Osteoblast (primary cell): ENCODE measurements at regions not wholly inside any gene's neighbourhood (a gene's known extent, or its start where the extent isn't known, plus 50 kb on each side); places are given as distances from the start of the nearest gene placed in this dataset.

Experiments
- DNase-seq: peaks from one replicate; pipeline ENCODE4 v3.0.0; 2011; ENCODE audit warnings: low spot score, mixed read lengths; ENCODE audit not compliant: insufficient read length; ENCODE audit errors: missing footprints
- H2AFZ ChIP-seq: 2 replicates; pipeline ENCODE4 v1.6.0; 2011; ENCODE audit warnings: mild to moderate bottlenecking, low read length
- H3K27ac ChIP-seq: 2 replicates; pipeline ENCODE4 v1.5.1; 2011; ENCODE audit warnings: mild to moderate bottlenecking, low read depth, low read length, moderate library complexity
- H3K27me3 ChIP-seq: 2 replicates; pipeline ENCODE4 v1.6.0; 2012; ENCODE audit warnings: mild to moderate bottlenecking, control low read depth, inconsistent platforms, low read length, moderate library complexity; ENCODE audit not compliant: insufficient read depth
- H3K36me3 ChIP-seq: 2 replicates; pipeline ENCODE4 v1.5.1; 2011; ENCODE audit warnings: mild to moderate bottlenecking, low read length, control low read depth, moderate library complexity; ENCODE audit not compliant: insufficient read depth
- H3K4me1 ChIP-seq: 2 replicates; pipeline ENCODE4 v1.5.1; 2011; ENCODE audit warnings: mild to moderate bottlenecking, low read length, control low read depth, moderate library complexity; ENCODE audit not compliant: insufficient read depth
- H3K4me2 ChIP-seq: 2 replicates; pipeline ENCODE4 v1.6.0; 2011; ENCODE audit warnings: mild to moderate bottlenecking, low read length; ENCODE audit not compliant: insufficient read depth
- H3K4me3 ChIP-seq: fragments of 200-600 bp; sonication (generic); 3 replicates; pipeline ENCODE4 v1.5.1; 2012; ENCODE audit warnings: mild to moderate bottlenecking, low read length, inconsistent platforms; ENCODE audit not compliant: insufficient read depth
- H3K79me2 ChIP-seq: 2 replicates; pipeline ENCODE4 v1.6.0; 2012; ENCODE audit warnings: mild to moderate bottlenecking, low read length, control low read depth, inconsistent platforms; ENCODE audit not compliant: insufficient read depth
- H3K9me3 ChIP-seq: 2 replicates; pipeline ENCODE4 v1.5.1; 2011; ENCODE audit warnings: low read depth, low read length, control low read depth
- H4K20me1 ChIP-seq: 2 replicates; pipeline ENCODE4 v1.6.0; 2012; ENCODE audit warnings: mild to moderate bottlenecking, low read length, control low read depth; ENCODE audit not compliant: insufficient read depth
- TF ChIP-seq, protein P1 (sequence below): IDR thresholded peaks from 2 replicates; pipeline ENCODE4 v1.5.1; 2011; ENCODE audit warnings: mild to moderate bottlenecking, low read depth, low read length, moderate library complexity; ENCODE audit errors: extremely low read depth

DNA sequence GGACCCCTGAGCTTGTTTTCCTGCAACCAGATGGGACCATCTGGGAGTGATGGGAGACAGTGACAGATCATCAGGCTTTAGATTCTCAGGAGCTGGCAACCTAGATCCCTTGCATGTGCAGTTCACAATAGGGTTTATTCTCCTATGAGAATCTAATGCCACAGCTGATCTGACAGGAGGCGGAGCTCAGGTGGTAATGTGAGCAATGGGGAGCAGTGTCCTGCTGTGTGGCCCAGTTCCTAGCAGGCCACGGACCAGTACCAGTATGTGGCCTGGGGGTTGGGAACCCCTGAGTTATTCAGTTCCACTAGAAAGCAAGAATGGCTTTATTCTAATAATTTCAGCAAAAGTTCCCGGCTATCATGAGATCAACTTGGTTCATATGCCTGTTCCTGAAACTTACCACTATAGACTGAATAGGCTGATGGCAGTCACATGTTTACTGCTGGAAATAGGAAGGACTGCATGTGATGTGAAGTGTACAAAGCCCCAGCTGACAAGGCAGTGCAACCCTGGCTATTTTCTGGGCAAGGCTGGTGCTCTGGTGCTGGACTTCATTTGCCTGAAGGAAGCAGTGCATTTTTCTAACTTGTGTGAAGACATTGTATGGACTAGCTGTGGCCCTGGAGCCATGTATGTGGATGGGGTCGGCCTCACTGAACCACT is 107.2 kb downstream of the SPRY1 start:
- TF ChIP-seq, protein P1, sequence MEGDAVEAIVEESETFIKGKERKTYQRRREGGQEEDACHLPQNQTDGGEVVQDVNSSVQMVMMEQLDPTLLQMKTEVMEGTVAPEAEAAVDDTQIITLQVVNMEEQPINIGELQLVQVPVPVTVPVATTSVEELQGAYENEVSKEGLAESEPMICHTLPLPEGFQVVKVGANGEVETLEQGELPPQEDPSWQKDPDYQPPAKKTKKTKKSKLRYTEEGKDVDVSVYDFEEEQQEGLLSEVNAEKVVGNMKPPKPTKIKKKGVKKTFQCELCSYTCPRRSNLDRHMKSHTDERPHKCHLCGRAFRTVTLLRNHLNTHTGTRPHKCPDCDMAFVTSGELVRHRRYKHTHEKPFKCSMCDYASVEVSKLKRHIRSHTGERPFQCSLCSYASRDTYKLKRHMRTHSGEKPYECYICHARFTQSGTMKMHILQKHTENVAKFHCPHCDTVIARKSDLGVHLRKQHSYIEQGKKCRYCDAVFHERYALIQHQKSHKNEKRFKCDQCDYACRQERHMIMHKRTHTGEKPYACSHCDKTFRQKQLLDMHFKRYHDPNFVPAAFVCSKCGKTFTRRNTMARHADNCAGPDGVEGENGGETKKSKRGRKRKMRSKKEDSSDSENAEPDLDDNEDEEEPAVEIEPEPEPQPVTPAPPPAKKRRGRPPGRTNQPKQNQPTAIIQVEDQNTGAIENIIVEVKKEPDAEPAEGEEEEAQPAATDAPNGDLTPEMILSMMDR: no peak
- no peaks in the 10 kb centered on the region for H3K4me1 ChIP-seq
- H3K27ac ChIP-seq: no peak overlapping the region
- no peaks in the 10 kb centered on the region for H4K20me1 ChIP-seq
- no peak for DNase-seq
- no peak overlapping the region for H3K4me2 ChIP-seq
- H3K27me3 ChIP-seq: peaks cover 7% of the 10 kb centered on the region
- no peaks in the 10 kb centered on the region for H3K79me2 ChIP-seq
- no peaks in the 10 kb centered on the region for H3K36me3 ChIP-seq
- H3K4me3 ChIP-seq: no peak overlapping the region
- H3K9me3 ChIP-seq: no peaks in the 10 kb centered on the region
- H2AFZ ChIP-seq: no peak overlapping the region

DNA sequence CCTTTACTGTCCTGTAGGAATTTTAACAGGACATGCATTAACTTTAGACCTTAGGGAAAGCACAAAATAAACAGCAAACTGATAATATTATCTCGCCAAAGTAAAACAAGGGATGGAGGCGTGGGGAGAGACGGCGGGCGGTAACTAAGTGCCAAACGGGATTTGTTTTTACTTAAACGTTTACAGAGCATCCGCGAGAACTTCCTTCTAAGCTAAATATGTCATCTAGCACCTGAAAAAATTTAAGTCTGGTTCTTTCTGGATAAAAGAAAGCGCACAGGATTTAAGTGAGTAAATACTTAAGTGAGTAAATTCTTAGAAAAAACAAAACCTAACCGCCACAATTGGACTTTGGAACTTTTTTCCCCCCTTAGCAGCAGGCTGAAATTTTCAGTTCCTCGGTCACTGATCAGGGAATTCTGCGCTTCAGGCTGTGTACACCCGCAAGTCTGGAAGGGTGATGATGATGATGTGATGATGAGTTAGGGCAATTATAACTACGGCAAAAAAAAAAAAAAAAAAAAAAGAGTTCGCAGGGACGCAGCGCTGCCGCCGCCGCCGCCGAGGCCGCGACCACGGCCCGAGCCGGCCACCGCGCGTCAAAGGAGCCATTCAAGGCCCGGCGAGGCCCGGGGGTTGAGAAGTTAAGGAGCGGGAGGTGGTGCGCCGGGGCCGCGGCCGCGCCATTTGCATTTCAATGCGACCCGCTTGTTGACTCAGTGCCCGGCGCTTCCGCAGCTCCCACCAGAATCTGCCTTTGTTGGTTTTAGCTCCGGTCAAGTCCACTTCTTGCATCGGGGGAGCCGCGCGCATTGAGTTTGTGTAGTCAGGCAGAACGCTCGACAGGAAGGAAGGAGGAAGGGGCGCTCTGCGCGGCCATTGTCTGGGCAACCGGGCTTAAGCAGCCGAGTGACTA is 108.8 kb downstream of the SPRY1 start:
- peak overlapping the region; percentile 94 for H3K4me2 ChIP-seq
- peak; percentile 81 for DNase-seq

DNA sequence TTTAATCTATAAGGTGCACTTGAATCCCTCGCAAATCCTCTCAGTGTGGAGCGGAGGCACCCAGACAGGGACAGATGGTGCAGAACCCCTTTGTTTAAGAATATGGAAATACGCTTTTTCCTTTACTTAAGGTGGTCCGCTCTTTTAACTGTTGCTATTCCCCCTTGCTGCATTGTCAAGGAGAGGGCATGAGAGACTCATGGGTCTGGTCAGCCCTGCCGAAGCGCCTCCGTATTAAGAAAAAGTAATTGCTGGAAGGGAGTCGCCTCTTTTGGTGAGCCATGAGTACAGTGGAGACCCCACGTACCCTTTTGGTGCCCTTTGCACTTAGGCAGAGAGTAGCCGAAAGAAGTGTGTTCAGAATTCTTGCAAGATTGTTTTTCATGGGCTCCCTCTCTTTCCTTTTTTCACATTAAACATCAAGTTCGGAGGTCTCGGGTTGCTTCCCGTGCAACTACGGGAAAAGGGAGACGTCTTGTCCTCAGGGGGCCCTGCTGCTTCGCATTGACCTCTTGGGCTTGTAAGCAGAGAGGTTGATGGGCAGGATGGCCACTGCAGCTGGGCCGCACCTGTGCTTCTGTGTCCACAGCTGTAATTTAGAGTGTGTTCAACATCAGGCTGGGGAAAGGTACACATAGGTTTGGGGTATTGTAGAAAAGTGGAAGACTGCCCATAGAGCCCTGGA is 109.6 kb downstream of the SPRY1 start:
- H3K27ac ChIP-seq: no peak overlapping the region
- H3K79me2 ChIP-seq: no peaks in the 10 kb centered on the region

More for the DNA sequence above, 108.8 kb downstream of the SPRY1 start:
- H3K9me3 ChIP-seq: no peaks in the 10 kb centered on the region
- H3K27me3 ChIP-seq: peaks cover 7% of the 10 kb centered on the region
- no peaks in the 10 kb centered on the region for H3K79me2 ChIP-seq
- no peaks in the 10 kb centered on the region for H4K20me1 ChIP-seq
- no peak overlapping the region for H3K27ac ChIP-seq
- H3K4me3 ChIP-seq: peak overlapping the region; percentile 79
- TF ChIP-seq, protein P1: no peak
- no peaks in the 10 kb centered on the region for H3K36me3 ChIP-seq
- no peaks in the 10 kb centered on the region for H3K4me1 ChIP-seq
- peak overlapping the region; percentile 98 for H2AFZ ChIP-seq

More for the DNA sequence above, 109.6 kb downstream of the SPRY1 start:
- Histone ChIP-seq H3K27me3 (peaks cover 7% of the 10 kb centered on the region), H2AFZ (peak overlapping the region; percentile 98), H4K20me1 (no peaks in the 10 kb centered on the region), H3K4me3 (peak overlapping the region; percentile 79), H3K4me2 (peak overlapping the region; percentile 94), H3K9me3 (no peaks in the 10 kb centered on the region), H3K36me3 (no peaks in the 10 kb centered on the region), H3K4me1 (no peaks in the 10 kb centered on the region)
- TF ChIP-seq, protein P1: no peak
- DNase-seq: no peak
